Suprapubic skin (tissue), 4 donors: ENCODE measurements at regions not wholly inside any gene's neighbourhood (a gene's known extent, or its start where the extent isn't known, plus 50 kb on each side); places are given as distances from the start of the nearest gene placed in this dataset.

ENCODE experiments used
- DNase-seq, 2 donors: peaks; one replicate each; pipeline ENCODE4 v3.0.0-alpha.2; 2019; ENCODE audit warnings: low spot score in 2 of 2
- H3K27ac ChIP-seq: fragments of 200-600 bp; sonication (generic); one replicate; pipeline ENCODE4 v1.5.1; 2019
- H3K27me3 ChIP-seq: fragments of 200-600 bp; sonication (generic); one replicate; pipeline ENCODE4 v1.5.1; 2019
- H3K36me3 ChIP-seq: fragments of 200-600 bp; sonication (generic); one replicate; pipeline ENCODE4 v1.5.1; 2019
- H3K4me1 ChIP-seq: fragments of 200-600 bp; sonication (generic); one replicate; pipeline ENCODE4 v1.5.1; 2019
- H3K4me3 ChIP-seq: fragments of 200-600 bp; sonication (generic); one replicate; pipeline ENCODE4 v1.5.1; 2019; ENCODE audit warnings: mild to moderate bottlenecking
- H3K9me3 ChIP-seq: fragments of 200-600 bp; sonication (generic); one replicate; pipeline ENCODE4 v1.5.1; 2019
- EP300 ChIP-seq: sonication (generic); formaldehyde crosslinking; IDR thresholded peaks from one replicate; pipeline ENCODE4 v1.6.1; 2017; ENCODE audit warnings: antibody characterized with exemption
- POLR2A ChIP-seq, 2 donors: fragments of 450-650 bp; IDR thresholded peaks; one replicate each; pipeline ENCODE4 v1.6.1; 2017; ENCODE audit warnings: antibody characterized with exemption in 2 of 2, mild to moderate bottlenecking in 2 of 2, moderate library complexity in 2 of 2
- POLR2AphosphoS5 ChIP-seq, 3 donors: sonication (generic); formaldehyde crosslinking; IDR thresholded peaks; one replicate each; pipeline ENCODE4 v1.6.1; 2017; ENCODE audit warnings: antibody characterized with exemption in 3 of 3
- WGBS: methylation state at CpG from one replicate; pipeline ENCODE4 v1.1.5; 2018; 5-methylcytosine and 5-hydroxymethylcytosine counted together
- TF ChIP-seq, protein P1 (sequence below), 2 donors: fragments of 200-600 bp in 1 of 2; fragments of 450-650 bp in 1 of 2; sonication (generic) in 1 of 2; IDR thresholded peaks; one replicate each; pipeline ENCODE4 v1.5.1; 2016 to 2019; ENCODE audit warnings: antibody characterized with exemption in 2 of 2, mild to moderate bottlenecking in 1 of 2, moderate library complexity in 1 of 2

DNA sequence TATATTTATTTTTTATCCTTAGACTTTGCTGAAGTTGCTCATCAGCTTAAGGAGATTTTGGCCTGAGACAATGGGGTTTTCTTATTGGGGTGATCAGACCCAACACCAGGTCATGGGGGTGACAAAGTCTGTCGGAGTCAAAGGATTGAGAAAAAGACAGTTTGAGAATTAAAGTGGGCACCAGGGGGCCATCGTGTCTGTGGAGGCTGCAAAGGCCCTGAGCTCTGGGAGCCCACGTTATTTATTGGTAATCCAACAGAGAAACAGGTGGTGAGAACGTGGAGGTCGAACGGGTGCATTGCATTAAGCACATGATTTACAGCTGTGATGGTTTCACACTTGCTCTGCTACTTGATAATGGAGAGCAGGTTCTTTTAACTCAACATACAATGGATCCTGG, 102.5 kb upstream of the CDH10 start:
- no peak overlapping the region for H3K27ac ChIP-seq
- H3K27me3 ChIP-seq, result no peaks in the 10 kb centered on the region
- no peaks in the 10 kb centered on the region for H3K9me3 ChIP-seq
- H3K4me1 ChIP-seq, result no peaks in the 10 kb centered on the region
- 60% methylated on average over 6 of the region's 6 CpGs for WGBS
- no peak for TF ChIP-seq EP300
- no peak for TF ChIP-seq POLR2A (IDR thresholded peaks at IDR 0.05)
- TF ChIP-seq POLR2AphosphoS5 (IDR thresholded peaks at IDR 0.05), result no peak
- TF ChIP-seq, protein P1, sequence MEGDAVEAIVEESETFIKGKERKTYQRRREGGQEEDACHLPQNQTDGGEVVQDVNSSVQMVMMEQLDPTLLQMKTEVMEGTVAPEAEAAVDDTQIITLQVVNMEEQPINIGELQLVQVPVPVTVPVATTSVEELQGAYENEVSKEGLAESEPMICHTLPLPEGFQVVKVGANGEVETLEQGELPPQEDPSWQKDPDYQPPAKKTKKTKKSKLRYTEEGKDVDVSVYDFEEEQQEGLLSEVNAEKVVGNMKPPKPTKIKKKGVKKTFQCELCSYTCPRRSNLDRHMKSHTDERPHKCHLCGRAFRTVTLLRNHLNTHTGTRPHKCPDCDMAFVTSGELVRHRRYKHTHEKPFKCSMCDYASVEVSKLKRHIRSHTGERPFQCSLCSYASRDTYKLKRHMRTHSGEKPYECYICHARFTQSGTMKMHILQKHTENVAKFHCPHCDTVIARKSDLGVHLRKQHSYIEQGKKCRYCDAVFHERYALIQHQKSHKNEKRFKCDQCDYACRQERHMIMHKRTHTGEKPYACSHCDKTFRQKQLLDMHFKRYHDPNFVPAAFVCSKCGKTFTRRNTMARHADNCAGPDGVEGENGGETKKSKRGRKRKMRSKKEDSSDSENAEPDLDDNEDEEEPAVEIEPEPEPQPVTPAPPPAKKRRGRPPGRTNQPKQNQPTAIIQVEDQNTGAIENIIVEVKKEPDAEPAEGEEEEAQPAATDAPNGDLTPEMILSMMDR (IDR thresholded peaks at IDR 0.05), result no peak
- no peak overlapping the region for H3K4me3 ChIP-seq
- no peaks in the 10 kb centered on the region for H3K36me3 ChIP-seq
- DNase-seq, result no peak

DNA sequence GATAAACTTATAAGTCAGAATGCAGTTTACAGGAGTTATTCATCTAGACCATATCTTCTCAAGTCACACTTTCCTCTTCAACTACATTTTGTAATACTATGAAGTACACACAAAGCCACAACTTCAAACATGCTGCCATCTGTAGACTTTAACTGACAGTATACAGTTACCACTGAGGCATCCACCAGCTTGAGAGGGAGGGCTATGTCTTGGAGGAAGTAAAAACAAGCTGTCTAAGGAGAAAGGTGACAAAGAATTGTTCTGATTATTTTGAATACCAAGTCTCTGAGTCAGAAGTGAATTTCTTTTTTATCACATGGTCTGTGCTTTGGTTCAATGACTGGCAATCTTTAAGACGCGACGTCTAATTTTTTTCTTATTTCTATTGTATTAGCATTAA, 97.6 kb upstream of the CDH10 start:
- Histone ChIP-seq H3K27ac (no peak overlapping the region), H3K27me3 (no peaks in the 10 kb centered on the region), H3K9me3 (no peaks in the 10 kb centered on the region), H3K4me3 (no peak overlapping the region), H3K4me1 (no peaks in the 10 kb centered on the region), H3K36me3 (no peaks in the 10 kb centered on the region)
- WGBS, result 98% methylated on average over 3 of the region's 3 CpGs
- TF ChIP-seq POLR2A (IDR thresholded peaks at IDR 0.05) (no peak), POLR2AphosphoS5 (IDR thresholded peaks at IDR 0.05) (no peak), EP300 (no peak)
- TF ChIP-seq, protein P1 (IDR thresholded peaks at IDR 0.05), result no peak
- DNase-seq, result no peak

DNA sequence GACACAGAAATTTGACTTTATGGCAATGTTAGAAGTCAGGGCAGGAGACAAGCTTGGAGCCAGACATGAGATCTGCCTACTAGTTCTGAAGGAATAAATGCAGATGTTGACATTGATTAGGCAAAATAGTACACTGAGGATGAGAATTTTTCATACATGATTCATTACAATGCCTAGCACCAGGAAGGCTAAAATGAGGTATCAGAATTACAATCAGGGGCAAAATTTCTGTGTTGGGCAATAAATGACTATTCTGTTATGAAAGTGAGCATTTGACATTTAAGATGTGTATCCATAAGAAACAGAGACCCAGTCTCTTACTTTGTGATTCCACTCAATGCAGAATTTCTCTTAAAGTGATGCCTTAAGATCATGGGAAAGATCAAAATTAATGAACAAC, 92.4 kb upstream of the CDH10 start:
- Histone ChIP-seq H3K9me3 (no peaks in the 10 kb centered on the region), H3K4me3 (no peak overlapping the region), H3K36me3 (no peaks in the 10 kb centered on the region), H3K27ac (no peak overlapping the region), H3K4me1 (no peaks in the 10 kb centered on the region), H3K27me3 (no peaks in the 10 kb centered on the region)
- TF ChIP-seq, protein P1 (IDR thresholded peaks at IDR 0.05), result no peak
- TF ChIP-seq POLR2A (IDR thresholded peaks at IDR 0.05), result no peak
- no peak for TF ChIP-seq EP300
- DNase-seq, result no peak

DNA sequence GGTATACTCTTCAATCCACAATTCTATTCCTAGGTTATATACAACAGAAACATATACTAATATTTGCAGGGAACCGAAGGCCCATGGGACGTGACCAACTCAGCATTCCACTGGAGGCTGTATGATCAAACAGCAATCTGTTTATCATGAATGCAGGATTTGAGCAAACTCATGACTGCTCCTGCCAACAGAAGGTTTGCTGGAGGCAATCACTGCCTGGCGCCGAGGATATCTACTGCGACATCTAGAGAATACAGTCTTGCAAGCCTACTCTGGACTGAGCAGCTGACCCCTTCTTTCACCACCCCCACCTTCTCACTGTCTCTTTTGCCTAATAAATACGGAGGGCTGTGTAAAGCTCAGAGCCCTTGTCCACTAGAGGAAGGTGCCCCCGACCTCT, 90.5 kb upstream of the CDH10 start:
- Histone ChIP-seq H3K4me1 (no peaks in the 10 kb centered on the region), H3K27ac (no peak overlapping the region), H3K9me3 (no peaks in the 10 kb centered on the region), H3K4me3 (no peak overlapping the region), H3K36me3 (no peaks in the 10 kb centered on the region), H3K27me3 (no peaks in the 10 kb centered on the region)
- WGBS, result 66% methylated on average over 7 of the region's 7 CpGs
- TF ChIP-seq EP300 (no peak), POLR2AphosphoS5 (IDR thresholded peaks at IDR 0.05) (no peak), POLR2A (IDR thresholded peaks at IDR 0.05) (no peak)
- TF ChIP-seq, protein P1 (IDR thresholded peaks at IDR 0.05), result no peak
- no peak for DNase-seq

DNA sequence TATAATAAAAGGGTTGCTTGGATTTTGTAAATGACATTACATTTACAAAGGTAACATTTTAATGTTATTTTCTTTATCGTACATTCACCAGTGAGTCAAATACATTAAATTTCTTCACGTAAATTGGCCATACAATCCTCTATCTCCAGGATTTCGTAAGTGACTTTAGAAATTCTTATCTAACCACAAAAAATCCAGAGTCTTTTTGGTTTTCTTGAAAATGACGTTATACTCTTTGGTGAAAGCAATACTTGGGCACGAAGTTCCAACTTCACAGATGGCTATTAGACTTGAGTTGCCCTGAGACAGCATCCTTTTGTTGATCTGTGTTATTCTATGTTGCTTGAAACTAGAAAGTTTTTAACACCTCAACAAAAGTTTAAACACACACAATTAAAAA, 87.4 kb upstream of the CDH10 start:
- Histone ChIP-seq H3K4me1 (no peaks in the 10 kb centered on the region), H3K27ac (no peak overlapping the region), H3K36me3 (no peaks in the 10 kb centered on the region), H3K4me3 (no peak overlapping the region), H3K9me3 (no peaks in the 10 kb centered on the region), H3K27me3 (no peaks in the 10 kb centered on the region)
- no peak for DNase-seq
- 81% methylated on average over 5 of the region's 5 CpGs for WGBS
- TF ChIP-seq POLR2AphosphoS5 (IDR thresholded peaks at IDR 0.05), result no peak
- TF ChIP-seq, protein P1 (IDR thresholded peaks at IDR 0.05), result no peak
- TF ChIP-seq POLR2A (IDR thresholded peaks at IDR 0.05), result no peak
